ENCODE measurements at regions not wholly inside any gene's neighbourhood (a gene's known extent, or its start where the extent isn't known, plus 50 kb on each side); places are given as distances from the start of the nearest gene placed in this dataset.

DNA sequence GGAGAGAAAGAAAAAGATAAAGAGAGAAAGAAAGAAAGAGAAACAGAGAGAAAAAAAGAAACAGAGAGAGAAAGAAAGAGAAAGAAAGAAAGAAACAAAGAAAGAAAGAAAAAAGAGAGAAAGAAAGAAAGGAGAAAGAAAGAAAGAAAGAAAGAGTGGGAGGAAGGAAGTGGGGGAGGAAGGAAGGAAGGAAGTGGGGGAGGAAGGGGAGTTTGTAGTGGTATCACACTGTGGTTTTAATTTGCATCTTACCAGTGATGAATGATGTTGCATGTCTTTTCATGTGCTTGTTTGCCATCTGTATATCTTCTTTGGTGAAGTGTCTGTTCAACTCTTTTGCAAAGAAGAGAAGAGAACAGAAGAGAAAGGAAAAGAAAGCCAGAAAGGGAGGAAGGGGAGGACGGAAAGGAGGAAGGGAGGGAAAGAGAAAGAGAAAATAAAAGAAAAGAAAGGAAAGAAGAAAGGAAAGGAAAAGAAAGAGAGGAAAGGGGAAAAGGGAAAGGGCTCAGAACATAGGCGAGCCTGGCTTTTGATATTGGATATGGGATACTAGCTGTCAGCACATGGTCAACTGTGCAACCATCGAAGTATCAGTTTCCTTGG lies 79.2 kb upstream of the FRMD4A start:
- Histone ChIP-seq H2BK20ac (ENCODE audit: low read depth, low read length) (peak overlapping the region; percentile 86; the same call in 1 of the 2 replicates), H3K56ac (ENCODE audit: extremely low read depth, insufficient read depth, low read length) (no peak overlapping the region), H3K4me3 (ENCODE audit: insufficient read depth, low read depth, low read length) (no peak overlapping the region), H3K4me1 (ENCODE audit: control insufficient read depth, insufficient read depth, low read length) (peaks cover 22% of the 10 kb centered on the region), H3K27ac (ENCODE audit: insufficient read depth, low read length) (no peak overlapping the region), H2BK15ac (ENCODE audit: low read depth, low read length) (peak overlapping the region; percentile 16; the same call in 2 of the 3 replicates), H2BK120ac (ENCODE audit: low read depth, low read length) (peak overlapping the region; percentile 90), H3K4ac (ENCODE audit: low read depth, low read length) (peak overlapping the region; percentile 86; the same call in 1 of the 2 replicates), H3K4me2 (ENCODE audit: low read depth, low read length) (no peak overlapping the region), H3K9ac (ENCODE audit: low read depth, low read length) (no peak overlapping the region), H3K79me1 (ENCODE audit: low read depth in 1 of 2, low read length in 2 of 2) (no peaks in the 10 kb centered on the region), H4K91ac (ENCODE audit: insufficient read depth, low read depth, low read length) (peak overlapping the region; percentile 64; the same call in 1 of the 2 replicates), H2BK5ac (ENCODE audit: low read depth, low read length, poor library complexity, severe bottlenecking) (peak overlapping the region; percentile 67), H3K23ac (ENCODE audit: low read depth, low read length) (no peak overlapping the region), H4K20me1 (ENCODE audit: insufficient read depth, low read length) (no peaks in the 10 kb centered on the region), H4K5ac (ENCODE audit: low read depth, low read length) (peak overlapping the region; percentile 64; the same call in 1 of the 2 replicates), H3K36me3 (ENCODE audit: control insufficient read depth, insufficient read depth, low read length) (no peaks in the 10 kb centered on the region), H3K18ac (ENCODE audit: low read depth, low read length) (peak overlapping the region; percentile 77; the same call in 1 of the 2 replicates), H3K9me1 (ENCODE audit: insufficient read depth, low read length) (peaks cover 10% of the 10 kb centered on the region; the same call in 1 of the 2 replicates), H3K9me3 (ENCODE audit: control insufficient read depth, insufficient read depth, low read length) (no peaks in the 10 kb centered on the region), H2AK5ac (ENCODE audit: low read depth, low read length) (peak overlapping the region; percentile 60; the same call in 1 of the 2 replicates), H3K27me3 (ENCODE audit: control insufficient read depth, insufficient read depth, low read length) (no peaks in the 10 kb centered on the region), H3K14ac (replicated peaks; ENCODE audit: low read depth, low read length) (no peak overlapping the region), H4K8ac (ENCODE audit: low read depth in 2 of 2, low read length in 2 of 2) (peak overlapping the region in 1 of 2 experiments; percentile 63; a peak in 2 of 4 replicates), H2AFZ (replicated peaks; ENCODE audit: low read length, poor library complexity) (no peak overlapping the region), H2AK9ac (replicated peaks; ENCODE audit: low read depth, low read length, poor library complexity) (no peak overlapping the region)
- ChIA-PET POLR2A (ENCODE audit: unreplicated experiment) (interaction anchor here (0.6 kb wide), 1 partner anchor 10 kb away, joined by 3 read pairs; no protein-coding TSS in a partner anchor), CTCF (interaction anchor here (1.0 to 1.5 kb wide), 2 partner anchors 13 to 26 kb away, joined by 3 to 4 read pairs; no protein-coding TSS in a partner anchor)
- intact Hi-C loops (cut with micrococcal nuclease): loop anchor here (5.0 kb wide), 1 partner anchor 42 kb away; no protein-coding TSS in a partner anchor
- no TSS peak for BruUV-seq (replicated peaks)
- no peak for TF ChIP-seq MXI1 (IDR thresholded peaks at IDR 0.05; ENCODE audit: borderline replicate concordance, low read depth, low read length)
- no peak for TF ChIP-seq MAFK (IDR thresholded peaks at IDR 0.05; ENCODE audit: low read depth, low read length)
- TF ChIP-seq POLR2A (IDR thresholded peaks at IDR 0.05; ENCODE audit: low read depth, low read length): no peak
- no peak for TF ChIP-seq NFE2L2 (IDR thresholded peaks at IDR 0.05; ENCODE audit: low read depth, low read length)
- TF ChIP-seq SMC3 (IDR thresholded peaks at IDR 0.05; ENCODE audit: low read depth, low read length): no peak
- no peak for TF ChIP-seq CHD1 (IDR thresholded peaks at IDR 0.05; ENCODE audit: low read depth, low read length)
- TF ChIP-seq USF2 (IDR thresholded peaks at IDR 0.05; ENCODE audit: low read depth, low read length): no peak
- TF ChIP-seq FOS (IDR thresholded peaks at IDR 0.05; ENCODE audit: low read depth, low read length): no peak
- TF ChIP-seq RFX5 (IDR thresholded peaks at IDR 0.05; ENCODE audit: low read depth, low read length): no peak
- TF ChIP-seq, protein P1, sequence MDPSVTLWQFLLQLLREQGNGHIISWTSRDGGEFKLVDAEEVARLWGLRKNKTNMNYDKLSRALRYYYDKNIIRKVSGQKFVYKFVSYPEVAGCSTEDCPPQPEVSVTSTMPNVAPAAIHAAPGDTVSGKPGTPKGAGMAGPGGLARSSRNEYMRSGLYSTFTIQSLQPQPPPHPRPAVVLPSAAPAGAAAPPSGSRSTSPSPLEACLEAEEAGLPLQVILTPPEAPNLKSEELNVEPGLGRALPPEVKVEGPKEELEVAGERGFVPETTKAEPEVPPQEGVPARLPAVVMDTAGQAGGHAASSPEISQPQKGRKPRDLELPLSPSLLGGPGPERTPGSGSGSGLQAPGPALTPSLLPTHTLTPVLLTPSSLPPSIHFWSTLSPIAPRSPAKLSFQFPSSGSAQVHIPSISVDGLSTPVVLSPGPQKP (IDR thresholded peaks at IDR 0.05; ENCODE audit: borderline replicate concordance, low read depth, low read length): no peak
- dilution Hi-C loops (cut with HindIII; ENCODE audit: low sequenced_read_pairs, unreplicated experiment): no loop called here
- 89% methylated on average over 2 of the region's 3 CpGs; no CpG with 5 or more reads in 1 of the 2 experiments for WGBS, 2 experiments (ENCODE audit: extremely low coverage in 2 of 2, insufficient read length in 1 of 2)
- no peak for DNase-seq
- in situ Hi-C loops (cut with MboI; ENCODE audit: low sequenced_read_pairs): no loop called here
- ATAC-seq (ENCODE audit: low read depth): no peak

Data from IMR-90 (cell line).